Gastroesophageal sphincter (tissue), 3 donors: ENCODE measurements at regions not wholly inside any gene's neighbourhood (a gene's known extent, or its start where the extent isn't known, plus 50 kb on each side); places are given as distances from the start of the nearest gene placed in this dataset.

Experiments used
- EP300 ChIP-seq: sonication (generic); formaldehyde crosslinking; IDR thresholded peaks from one replicate; pipeline ENCODE4 v1.6.1; 2017; ENCODE audit warnings: antibody characterized with exemption, mild to moderate bottlenecking
- TF ChIP-seq, protein P1 (sequence below), 4 experiments: fragments of 200-600 bp in 2 of 4; fragments of 450-650 bp in 2 of 4; sonication (generic) in 1 of 4; IDR thresholded peaks; one replicate each; pipeline ENCODE4 v1.5.1; 2017 to 2019; ENCODE audit warnings: antibody characterized with exemption in 4 of 4, mild to moderate bottlenecking in 2 of 4, moderate library complexity in 2 of 4

DNA sequence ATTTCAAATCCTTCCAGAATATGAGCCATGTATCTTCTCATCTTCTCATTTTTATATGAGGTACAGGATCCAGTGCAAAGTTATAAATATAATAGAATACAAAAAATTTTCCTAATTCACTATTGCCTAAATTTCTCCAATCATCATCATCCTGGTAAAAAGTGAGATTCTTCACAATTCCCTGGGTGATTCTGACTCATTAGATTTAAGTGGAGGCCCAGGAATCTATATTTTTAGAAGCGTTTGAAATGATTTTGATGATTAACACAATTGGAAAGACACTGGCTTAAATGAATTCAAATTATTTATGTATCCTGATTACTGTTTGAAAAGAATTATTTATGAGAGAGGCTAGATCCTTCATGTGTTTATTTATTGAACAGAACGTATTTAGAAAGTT lies 380.3 kb upstream of the PDE3A start:
- TF ChIP-seq EP300, result no peak
- TF ChIP-seq, protein P1, sequence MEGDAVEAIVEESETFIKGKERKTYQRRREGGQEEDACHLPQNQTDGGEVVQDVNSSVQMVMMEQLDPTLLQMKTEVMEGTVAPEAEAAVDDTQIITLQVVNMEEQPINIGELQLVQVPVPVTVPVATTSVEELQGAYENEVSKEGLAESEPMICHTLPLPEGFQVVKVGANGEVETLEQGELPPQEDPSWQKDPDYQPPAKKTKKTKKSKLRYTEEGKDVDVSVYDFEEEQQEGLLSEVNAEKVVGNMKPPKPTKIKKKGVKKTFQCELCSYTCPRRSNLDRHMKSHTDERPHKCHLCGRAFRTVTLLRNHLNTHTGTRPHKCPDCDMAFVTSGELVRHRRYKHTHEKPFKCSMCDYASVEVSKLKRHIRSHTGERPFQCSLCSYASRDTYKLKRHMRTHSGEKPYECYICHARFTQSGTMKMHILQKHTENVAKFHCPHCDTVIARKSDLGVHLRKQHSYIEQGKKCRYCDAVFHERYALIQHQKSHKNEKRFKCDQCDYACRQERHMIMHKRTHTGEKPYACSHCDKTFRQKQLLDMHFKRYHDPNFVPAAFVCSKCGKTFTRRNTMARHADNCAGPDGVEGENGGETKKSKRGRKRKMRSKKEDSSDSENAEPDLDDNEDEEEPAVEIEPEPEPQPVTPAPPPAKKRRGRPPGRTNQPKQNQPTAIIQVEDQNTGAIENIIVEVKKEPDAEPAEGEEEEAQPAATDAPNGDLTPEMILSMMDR (IDR thresholded peaks at IDR 0.05), result no peak
